H9 (cell line): ENCODE measurements at regions not wholly inside any gene's neighbourhood (a gene's known extent, or its start where the extent isn't known, plus 50 kb on each side); places are given as distances from the start of the nearest gene placed in this dataset.

ENCODE experiments used
- DNase-seq: peaks from one replicate; pipeline ENCODE4 v3.0.0-alpha.2; 2017
- H2AFZ ChIP-seq: one replicate; pipeline ENCODE4 v1.6.1; 2013; ENCODE audit warnings: mild to moderate bottlenecking, low read length, control low read depth, moderate library complexity
- H2AK5ac ChIP-seq: 2 replicates; pipeline ENCODE4 v1.6.1; 2013; ENCODE audit warnings: low read length, control low read depth, mixed read lengths; ENCODE audit not compliant: insufficient read length
- H2BK120ac ChIP-seq: one replicate; pipeline ENCODE4 v1.6.1; 2013; ENCODE audit warnings: low read depth, mild to moderate bottlenecking, low read length, control low read depth, inconsistent platforms; ENCODE audit not compliant: poor library complexity, severe bottlenecking
- H2BK12ac ChIP-seq: 2 replicates; pipeline ENCODE4 v1.6.1; 2013; ENCODE audit warnings: low read length, control low read depth, mixed read lengths, low read depth; ENCODE audit not compliant: insufficient read length
- H2BK15ac ChIP-seq: 2 replicates; pipeline ENCODE4 v1.6.1; 2013; ENCODE audit warnings: low read depth, low read length, control low read depth
- H2BK20ac ChIP-seq: one replicate; pipeline ENCODE4 v1.6.1; 2013; ENCODE audit warnings: low read depth, mild to moderate bottlenecking, low read length, control low read depth, inconsistent platforms; ENCODE audit not compliant: poor library complexity, severe bottlenecking
- H2BK5ac ChIP-seq: 2 replicates; pipeline ENCODE4 v1.6.1; 2013; ENCODE audit warnings: low read length, control low read depth, mixed read lengths; ENCODE audit not compliant: insufficient read length
- H3K14ac ChIP-seq: 2 replicates; pipeline ENCODE4 v1.6.1; 2013; ENCODE audit warnings: low read length, control low read depth; ENCODE audit not compliant: insufficient read depth
- H3K18ac ChIP-seq: 2 replicates; pipeline ENCODE4 v1.6.1; 2013; ENCODE audit warnings: low read depth, mild to moderate bottlenecking, mixed read lengths, low read length, control low read depth; ENCODE audit not compliant: insufficient read length
- H3K23ac ChIP-seq: 2 replicates; pipeline ENCODE4 v1.6.1; 2013; ENCODE audit warnings: low read length, control low read depth, mixed read lengths, low read depth; ENCODE audit not compliant: insufficient read length
- H3K23me2 ChIP-seq: 2 replicates; pipeline ENCODE4 v1.6.1; 2013; ENCODE audit warnings: low read depth, mild to moderate bottlenecking, mixed read lengths, low read length, control low read depth; ENCODE audit not compliant: insufficient read length, poor library complexity, severe bottlenecking
- H3K27ac ChIP-seq: 2 replicates; pipeline ENCODE4 v1.5.1; 2013; ENCODE audit warnings: low read length, control low read depth, mixed read lengths, low read depth; ENCODE audit not compliant: insufficient read length
- H3K27me3 ChIP-seq: 2 replicates; pipeline ENCODE4 v1.6.1; 2013; ENCODE audit warnings: low read length, control low read depth, inconsistent platforms; ENCODE audit not compliant: insufficient read depth
- H3K4ac ChIP-seq: 2 replicates; pipeline ENCODE4 v1.6.1; 2013; ENCODE audit warnings: low read depth, mild to moderate bottlenecking, control low read depth, inconsistent platforms, low read length, moderate library complexity
- H3K4me1 ChIP-seq: 2 replicates; pipeline ENCODE4 v1.6.1; 2013; ENCODE audit warnings: low read length, control low read depth, inconsistent platforms; ENCODE audit not compliant: insufficient read depth
- H3K4me2 ChIP-seq: 2 replicates; pipeline ENCODE4 v1.6.1; 2013; ENCODE audit warnings: low read length, control low read depth, mixed read lengths; ENCODE audit not compliant: insufficient read length, insufficient read depth
- H3K56ac ChIP-seq: 2 replicates; pipeline ENCODE4 v1.6.1; 2013; ENCODE audit warnings: low read depth, mild to moderate bottlenecking, mixed read lengths, low read length, control low read depth; ENCODE audit not compliant: insufficient read length
- H3K79me1 ChIP-seq: 2 replicates; pipeline ENCODE4 v1.6.1; 2013; ENCODE audit warnings: low read depth, mild to moderate bottlenecking, moderate library complexity, low read length, control low read depth, inconsistent platforms; ENCODE audit not compliant: insufficient read depth, poor library complexity, severe bottlenecking
- H3K79me2 ChIP-seq: 2 replicates; pipeline ENCODE4 v1.6.1; 2013; ENCODE audit warnings: low read length, control low read depth, inconsistent platforms; ENCODE audit not compliant: insufficient read depth
- H3K9ac ChIP-seq: 2 replicates; pipeline ENCODE4 v1.6.1; 2013; ENCODE audit warnings: low read length, control low read depth, mixed read lengths; ENCODE audit not compliant: insufficient read length; ENCODE audit errors: extremely low read depth
- H3K9me3 ChIP-seq: one replicate; pipeline ENCODE4 v1.6.1; 2013; ENCODE audit warnings: low read depth, low read length, inconsistent platforms; ENCODE audit not compliant: control insufficient read depth
- H3T11ph ChIP-seq: one replicate; pipeline ENCODE4 v1.6.1; 2013; ENCODE audit warnings: mild to moderate bottlenecking, low read length, control low read depth, inconsistent platforms
- H4K20me1 ChIP-seq: one replicate; pipeline ENCODE4 v1.6.1; 2013; ENCODE audit not compliant: control insufficient read depth, insufficient read length, insufficient read depth
- H4K5ac ChIP-seq: 2 replicates; pipeline ENCODE4 v1.6.1; 2013; ENCODE audit warnings: low read depth, mild to moderate bottlenecking, mixed read lengths, low read length, control low read depth; ENCODE audit not compliant: insufficient read length
- H4K8ac ChIP-seq: replicated peaks from 2 replicates; pipeline ENCODE4 v1.6.1; 2013; ENCODE audit warnings: low read length, control low read depth, mixed read lengths, low read depth; ENCODE audit not compliant: insufficient read length
- H4K91ac ChIP-seq: 2 replicates; pipeline ENCODE4 v1.6.1; 2013; ENCODE audit warnings: low read depth, mild to moderate bottlenecking, moderate library complexity, mixed read lengths, low read length, control low read depth; ENCODE audit not compliant: insufficient read length
- H3K27ac Mint-ChIP-seq, 3 experiments: 2 replicates in 2 of 3; 3 replicates in 1 of 3; pipeline ENCODE4 v1.8.0; 2020 to 2021; ENCODE audit warnings: mixed read lengths in 3 of 3, mild to moderate bottlenecking in 1 of 3, moderate library complexity in 1 of 3
- H3K27me3 Mint-ChIP-seq: 2 replicates; pipeline ENCODE4 v1.8.0; 2021; ENCODE audit warnings: low read depth, mild to moderate bottlenecking, moderate library complexity, mixed read lengths
- H3K36me3 Mint-ChIP-seq, 3 experiments: 2 replicates in 2 of 3; 3 replicates in 1 of 3; pipeline ENCODE4 v1.8.0; 2020 to 2021; ENCODE audit warnings: low read depth in 3 of 3, mixed read lengths in 3 of 3; ENCODE audit not compliant: insufficient read depth in 1 of 3
- H3K4me1 Mint-ChIP-seq, 2 experiments: 2 replicates each; pipeline ENCODE4 v1.8.0; 2020; ENCODE audit warnings: mixed read lengths in 2 of 2
- H3K4me3 Mint-ChIP-seq, 2 experiments: 2 replicates in 1 of 2; 3 replicates in 1 of 2; pipeline ENCODE4 v1.8.0; 2020 to 2021; ENCODE audit warnings: mild to moderate bottlenecking in 2 of 2, mixed read lengths in 2 of 2, moderate library complexity in 1 of 2
- H3K9me3 Mint-ChIP-seq, 2 experiments: 2 replicates in 1 of 2; 3 replicates in 1 of 2; pipeline ENCODE4 v1.8.0; 2020; ENCODE audit warnings: mild to moderate bottlenecking in 2 of 2, mixed read lengths in 2 of 2, moderate library complexity in 1 of 2
- CTCF ChIP-seq: fragments of 200-600 bp; sonication (generic); conservative IDR thresholded peaks from 3 replicates; pipeline ENCODE4 v1.8.0; 2021; ENCODE audit warnings: antibody characterized with exemption, mild to moderate bottlenecking
- WGBS: extraction: QIAGEN DNeasy Blood & Tissue Kit; methylation state at CpG from one replicate; pipeline ENCODE4 v1.1.7; 2013; ENCODE audit warnings: missing lambda C conversion rate, low lambda C conversion rate, mixed read lengths; ENCODE audit not compliant: insufficient read length; ENCODE audit errors: extremely low coverage; 5-methylcytosine and 5-hydroxymethylcytosine counted together

- Histone ChIP-seq H4K91ac (no peak overlapping the region), H3K9ac (no peak overlapping the region), H3K4me1 (peaks cover 4% of the 10 kb centered on the region; the same call in 1 of the 2 replicates), H2BK12ac (no peak overlapping the region), H3K23ac (no peak overlapping the region), H3K18ac (no peak overlapping the region), H2BK15ac (no peak overlapping the region), H4K8ac (no peak overlapping the region), H3K14ac (no peak overlapping the region), H3K79me2 (no peaks in the 10 kb centered on the region), H3K27ac (no peak overlapping the region), H4K5ac (no peak overlapping the region), H3K79me1 (no peaks in the 10 kb centered on the region), H2AK5ac (no peak overlapping the region), H3K56ac (no peak overlapping the region), H3T11ph (no peak overlapping the region), H3K9me3 (no peaks in the 10 kb centered on the region), H2BK20ac (no peak overlapping the region), H2BK5ac (no peak overlapping the region), H3K4me2 (no peak overlapping the region), H4K20me1 (no peaks in the 10 kb centered on the region), H2AFZ (no peak overlapping the region), H3K27me3 (no peaks in the 10 kb centered on the region), H2BK120ac (no peak overlapping the region), H3K4ac (no peak overlapping the region), H3K23me2 (no peaks in the 10 kb centered on the region)
- no peaks in the 10 kb centered on the region for H3K36me3 Mint-ChIP-seq
- no peak overlapping the region for H3K4me3 Mint-ChIP-seq
- peaks cover 19 to 31% of the 10 kb centered on the region in 2 experiments for H3K4me1 Mint-ChIP-seq
- no peak overlapping the region for H3K27ac Mint-ChIP-seq
- no peaks in the 10 kb centered on the region for H3K9me3 Mint-ChIP-seq
- H3K27me3 Mint-ChIP-seq, result peaks cover 11% of the 10 kb centered on the region
- no peak for DNase-seq
- no peak for TF ChIP-seq CTCF
- WGBS, result no CpG with 5 or more reads among the region's 8 CpGs
These were observed 254.3 kb downstream of the BCL11A start for GRCh38 chr2:60299179-60299578.
